Activated CD4-positive, CD25-positive, alpha-beta regulatory T cell treated with anti-CD3 and anti-CD28 coated beads, Interleukin-2, amount 50 U/mL, for 72 hours (primary cell): ENCODE measurements at regions not wholly inside any gene's neighbourhood (a gene's known extent, or its start where the extent isn't known, plus 50 kb on each side); places are given as distances from the start of the nearest gene placed in this dataset.
"Not testable (repeated sequence)": the region's sequence is repeated elsewhere in the genome, so short reads cannot be mapped to it uniquely, and the experiment has no call there.

Source experiments
- DNase-seq: peaks from one replicate; pipeline ENCODE4 v3.0.0; 2021

DNA sequence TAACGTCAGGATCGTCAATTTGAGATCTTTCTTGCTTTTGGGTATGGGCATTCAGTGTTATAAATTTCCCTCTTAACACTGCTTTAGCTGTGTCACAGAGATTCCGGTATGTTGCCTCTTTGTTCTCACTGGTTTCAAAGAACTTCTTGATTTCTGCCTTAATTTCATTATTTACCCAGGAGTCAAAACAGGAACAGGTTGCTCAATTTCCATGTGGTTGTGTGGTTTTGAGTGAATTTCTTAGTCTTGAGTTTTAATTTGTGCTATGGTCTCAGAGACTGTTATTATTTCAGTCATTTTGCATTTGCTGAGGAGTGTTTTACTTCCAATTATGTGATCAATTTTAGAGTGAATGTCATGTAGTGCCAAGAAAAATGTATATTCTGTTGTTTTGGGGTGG, 153.1 kb downstream of the PCDH17 start:
- DNase-seq, result no peak

DNA sequence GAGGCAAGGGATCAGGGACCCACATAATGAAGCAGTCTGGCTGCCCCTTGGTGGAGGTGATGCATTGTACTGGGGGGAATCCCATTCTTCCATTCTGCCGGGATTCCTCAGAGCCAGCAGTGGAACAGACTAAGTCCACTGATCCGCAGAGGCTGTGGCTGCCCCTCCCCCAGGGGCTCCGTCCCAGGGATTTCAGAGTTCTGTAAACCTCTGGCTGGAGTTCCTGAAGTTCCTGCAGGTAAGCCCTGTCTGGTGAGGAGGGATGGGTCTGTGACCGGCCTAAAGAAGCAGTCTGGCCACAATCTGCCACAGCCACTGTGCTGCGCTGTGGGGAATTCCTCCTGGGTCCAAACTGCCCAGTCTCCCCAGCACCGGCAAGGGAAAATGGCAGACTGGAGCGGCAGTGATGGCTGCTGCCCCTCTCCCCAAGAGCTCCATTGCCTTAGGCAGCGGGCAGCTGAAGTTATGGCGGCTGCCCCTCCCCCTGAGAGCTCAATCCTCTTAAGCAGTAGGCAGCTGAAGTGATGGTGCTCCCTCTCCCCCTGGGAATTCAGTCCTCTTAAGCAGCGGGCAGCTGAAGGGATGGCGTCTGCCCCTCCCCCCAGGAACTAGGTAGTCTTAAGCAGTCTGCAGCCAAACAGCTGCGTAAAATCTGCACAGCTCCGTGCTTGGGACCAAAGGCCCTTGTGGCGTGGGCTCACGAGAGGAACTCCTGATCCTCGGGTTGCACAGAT, 155.7 kb downstream of the PCDH17 start:
- DNase-seq, result no peak

DNA sequence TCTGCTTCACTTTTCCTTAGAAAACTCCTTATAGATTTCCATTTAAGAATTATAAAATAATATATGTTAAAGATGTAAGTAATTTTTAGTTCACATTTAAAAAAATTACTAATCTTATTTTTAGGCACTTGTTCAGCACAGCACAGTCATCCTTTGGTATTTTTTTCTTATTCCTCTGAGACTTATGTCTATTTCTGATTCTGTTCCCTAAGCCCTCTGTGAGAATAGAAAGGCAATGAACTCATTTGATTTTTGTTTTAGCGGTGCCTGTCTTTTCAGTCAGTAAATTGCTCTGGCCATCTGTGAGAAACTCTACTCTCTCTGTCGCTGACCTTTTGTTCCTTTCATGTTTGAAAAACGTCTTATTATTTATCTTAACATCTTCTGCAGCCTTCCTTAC, 168.1 kb downstream of the PCDH17 start:
- DNase-seq, result no peak

DNA sequence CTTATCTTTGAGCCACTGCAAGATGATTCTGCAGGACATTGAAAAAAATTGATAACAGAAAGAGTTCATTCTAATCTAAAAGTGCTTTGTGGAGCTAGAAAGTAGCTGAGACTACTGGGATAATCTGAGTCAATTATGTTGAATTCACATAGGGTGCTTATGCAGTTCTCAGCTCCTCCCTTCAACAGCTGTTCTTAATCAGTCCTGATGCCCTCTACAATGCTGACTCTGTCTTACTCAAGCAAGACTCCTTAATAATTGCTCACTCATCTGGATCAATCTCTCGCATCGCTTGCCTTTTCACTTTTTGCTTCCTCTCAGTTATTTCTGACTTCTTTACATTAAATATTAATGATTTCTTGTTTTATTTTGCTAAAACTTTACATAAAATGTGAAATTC, 182.1 kb downstream of the PCDH17 start:
- no peak for DNase-seq

DNA sequence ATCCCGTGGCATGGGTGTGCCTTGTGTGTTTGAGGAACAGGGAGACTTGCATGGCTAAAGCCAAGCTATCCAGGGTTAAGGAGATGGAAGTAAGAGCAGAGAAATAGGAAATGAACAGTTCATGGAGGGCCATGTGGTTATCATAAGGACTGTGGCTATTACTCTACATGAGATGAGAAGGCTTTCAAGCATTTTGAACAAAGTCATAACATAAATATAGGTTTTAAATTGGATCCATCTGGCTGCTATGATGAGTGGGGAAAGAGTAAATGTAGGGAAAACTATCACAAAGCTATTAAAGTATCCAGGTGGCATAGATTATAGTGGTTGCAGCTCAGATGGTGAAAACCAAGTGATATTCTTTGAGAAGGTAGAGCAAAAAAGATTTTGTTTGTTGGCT, 184.1 kb downstream of the PCDH17 start:
- DNase-seq, result no peak

DNA sequence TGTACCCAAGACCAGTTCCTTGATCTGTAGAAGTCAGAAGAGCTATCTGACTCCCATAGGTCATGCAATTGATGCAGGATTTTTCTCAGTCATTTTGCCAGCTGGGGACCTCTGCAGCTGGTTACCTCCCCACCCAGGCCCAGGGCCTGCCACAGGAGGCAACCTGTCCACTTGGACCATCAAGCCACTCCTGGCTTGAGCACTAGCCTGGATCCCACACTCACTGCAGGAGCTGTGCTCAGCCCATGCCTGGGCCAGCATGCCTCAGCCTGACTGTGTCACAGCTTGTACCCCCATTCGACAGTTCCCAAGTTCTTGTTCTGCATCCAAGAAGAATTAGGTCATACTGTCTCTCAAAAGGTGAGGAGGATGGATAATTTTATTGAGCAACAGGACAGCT, 189.4 kb downstream of the PCDH17 start:
- no peak for DNase-seq

DNA sequence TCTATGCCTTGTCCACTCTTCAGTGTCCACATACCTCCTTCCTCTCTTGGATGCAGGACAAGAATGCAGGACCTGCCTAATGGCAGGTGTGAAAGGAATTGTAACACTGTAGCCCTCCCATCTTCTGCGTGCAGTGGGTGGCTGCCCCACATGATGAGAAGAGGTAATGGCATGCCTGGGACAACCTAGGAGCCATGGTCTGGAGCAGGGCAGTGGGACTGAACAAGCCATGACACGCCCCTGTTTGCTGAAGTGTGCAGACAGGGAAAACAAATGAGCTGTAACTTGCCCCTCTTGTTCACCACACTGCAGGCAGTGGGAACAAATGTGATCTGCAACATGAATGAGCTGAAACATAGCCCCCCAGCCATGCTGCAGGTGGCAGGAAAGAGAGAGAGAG, 192.2 kb downstream of the PCDH17 start:
- DNase-seq, result no peak

DNA sequence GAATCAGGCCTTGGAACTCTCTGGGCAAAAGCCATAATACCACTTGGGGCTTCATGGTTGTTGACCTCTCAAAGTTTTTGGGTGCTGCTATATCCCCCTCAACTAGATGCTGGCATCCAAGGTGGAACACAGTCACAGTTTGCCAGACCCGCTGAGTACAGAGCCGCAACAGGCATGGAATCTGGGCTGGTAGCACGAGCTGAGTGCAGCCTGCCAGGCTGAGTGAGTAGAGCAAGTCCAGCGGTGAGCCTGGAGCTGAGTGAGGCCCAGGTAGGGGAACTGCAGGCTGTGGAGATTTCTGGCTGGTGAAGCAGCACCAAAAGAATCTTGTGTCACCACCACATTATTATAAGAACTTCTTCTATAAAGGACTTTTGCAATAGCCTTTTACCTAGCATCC, 192.6 kb downstream of the PCDH17 start:
- DNase-seq, result no peak

DNA sequence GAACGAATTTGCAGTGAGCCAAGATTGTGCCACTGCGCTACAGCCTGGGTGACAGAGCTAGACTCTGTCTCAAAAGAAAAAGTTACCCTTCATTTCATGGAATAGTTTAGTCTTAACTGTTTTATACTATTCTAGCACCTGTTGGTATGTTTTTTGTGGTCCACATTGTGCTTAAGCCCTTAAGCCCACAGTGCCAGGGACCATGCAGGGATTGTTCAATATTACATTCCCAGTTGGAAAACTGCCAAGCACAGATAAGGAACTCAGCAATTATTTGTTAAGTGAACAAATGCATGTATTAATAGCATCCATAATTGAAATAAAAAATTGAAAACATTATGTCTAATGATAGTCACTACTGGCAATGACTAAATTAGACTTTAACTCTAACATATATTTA, 193.5 kb downstream of the PCDH17 start:
- DNase-seq, result no peak

DNA sequence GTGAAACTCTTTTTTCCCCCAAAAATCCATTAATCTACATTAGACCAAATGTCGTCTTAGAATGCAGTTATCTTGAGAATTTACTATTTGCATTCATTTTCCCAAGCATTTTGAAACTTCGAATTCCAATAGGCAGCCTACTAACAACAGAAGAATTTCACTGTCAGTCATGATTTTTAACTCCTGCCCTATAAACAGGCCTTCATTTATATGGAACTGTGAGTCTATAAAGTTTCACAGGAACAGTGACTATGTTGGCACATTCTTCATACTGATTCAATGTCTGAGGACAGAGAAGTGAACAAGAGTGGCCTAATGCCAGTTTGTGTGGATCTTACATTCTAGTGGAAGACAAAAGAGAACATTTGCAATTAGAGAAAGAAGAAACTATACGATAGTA, 198.0 kb downstream of the PCDH17 start:
- DNase-seq, result no peak

DNA sequence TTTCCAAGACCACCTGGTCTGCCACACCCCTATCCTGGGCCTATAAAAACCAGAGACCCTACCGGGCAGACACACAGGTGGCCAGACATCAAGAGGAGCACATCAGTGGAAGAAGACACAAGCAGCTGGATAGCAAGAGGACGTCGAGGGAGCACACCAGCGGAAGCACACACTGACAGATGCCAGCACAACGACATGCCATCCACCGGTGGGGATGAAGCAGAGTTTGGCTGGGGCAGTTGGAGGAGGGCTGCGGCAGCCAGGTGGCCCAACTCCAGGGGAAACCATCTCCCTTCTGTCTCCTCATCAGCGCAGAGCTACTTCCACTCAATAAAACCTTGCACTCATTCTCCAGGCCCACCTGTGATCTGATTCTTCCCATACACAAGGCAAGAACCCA, 200.6 kb downstream of the PCDH17 start:
- DNase-seq, result no peak

DNA sequence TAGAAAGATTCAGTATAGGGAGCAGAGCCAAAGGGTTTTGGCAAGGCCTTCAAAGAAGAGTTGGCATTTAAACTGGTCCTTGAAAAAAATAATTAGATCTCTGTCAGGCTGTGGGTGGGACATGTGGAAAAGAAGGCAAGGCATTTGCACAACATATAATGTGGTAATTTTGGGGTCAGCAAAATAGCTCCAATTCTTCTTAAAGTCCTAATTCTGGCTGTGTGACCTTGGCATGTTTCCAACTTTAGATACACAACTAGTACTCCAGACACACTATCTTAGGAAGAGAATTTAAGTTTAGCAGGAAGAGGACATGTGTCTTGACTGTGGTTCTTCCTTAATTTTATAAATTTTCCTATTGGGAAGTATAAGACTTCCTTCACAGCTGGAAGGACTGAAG, 206.3 kb downstream of the PCDH17 start:
- no peak for DNase-seq

DNA sequence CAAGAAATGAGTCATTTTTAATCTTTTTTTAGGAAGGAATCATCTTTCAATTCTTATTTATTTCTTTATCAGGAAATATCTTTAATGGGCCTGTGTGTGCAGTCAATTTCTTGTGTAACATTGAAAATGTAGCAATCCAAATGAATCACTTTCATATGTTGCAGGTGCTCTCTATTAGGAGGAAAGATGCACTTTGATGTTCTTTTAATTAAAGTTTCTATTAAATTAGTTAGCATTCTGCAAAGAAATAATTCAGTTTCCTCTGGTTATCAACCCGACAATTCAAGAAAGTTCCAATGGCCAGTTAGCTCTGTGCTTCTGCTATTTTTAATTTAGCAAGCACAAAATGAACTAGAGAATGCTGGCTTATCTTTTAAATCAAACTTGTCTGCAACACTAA, 212.0 kb downstream of the PCDH17 start:
- no peak for DNase-seq

DNA sequence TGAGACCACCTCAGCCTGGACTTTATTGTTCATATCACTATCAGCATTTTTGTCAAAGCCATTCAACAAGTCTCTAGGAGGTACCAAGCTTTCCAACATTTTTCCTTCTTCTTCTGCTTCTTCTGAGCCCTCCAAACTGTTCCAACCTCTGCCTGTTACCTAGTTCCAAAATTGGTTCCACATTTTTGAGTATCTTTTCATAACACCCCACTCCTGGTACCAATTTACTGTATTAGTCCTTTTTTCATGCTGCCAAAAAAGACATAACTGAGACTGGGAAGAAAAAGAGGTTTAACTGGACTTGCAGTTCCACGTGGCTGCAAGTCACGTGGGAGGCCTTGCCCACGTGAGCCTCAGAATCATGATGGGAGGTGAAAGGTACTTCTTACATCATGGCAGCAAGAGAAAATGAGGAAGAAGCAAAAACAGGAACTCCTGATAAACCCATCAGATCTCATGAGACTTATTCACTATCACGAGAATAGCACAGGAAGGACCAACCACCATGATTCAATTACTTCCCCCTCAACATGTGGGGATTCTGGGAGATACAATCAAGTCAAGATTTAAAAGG, 215.1 kb downstream of the PCDH17 start:
- no peak for DNase-seq

DNA sequence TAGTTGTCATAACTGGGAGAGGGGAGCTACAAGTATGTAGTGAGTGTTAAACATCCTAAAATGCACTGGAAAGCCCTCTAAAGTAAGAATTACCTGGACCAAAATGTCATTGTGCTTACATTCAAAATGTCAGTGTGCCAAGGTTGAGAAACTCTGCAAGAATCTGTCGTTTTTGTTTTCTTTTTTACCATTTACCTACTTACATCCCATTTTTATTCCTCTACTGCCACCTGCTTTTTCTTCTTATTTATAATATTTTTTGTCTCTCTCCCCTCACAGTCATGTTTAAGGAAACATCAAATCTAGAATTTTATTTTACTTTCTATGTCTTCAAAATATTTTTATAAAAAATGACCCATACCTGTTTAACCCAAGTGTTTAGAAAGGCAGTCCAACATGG, 226.4 kb downstream of the PCDH17 start:
- DNase-seq, result no peak

DNA sequence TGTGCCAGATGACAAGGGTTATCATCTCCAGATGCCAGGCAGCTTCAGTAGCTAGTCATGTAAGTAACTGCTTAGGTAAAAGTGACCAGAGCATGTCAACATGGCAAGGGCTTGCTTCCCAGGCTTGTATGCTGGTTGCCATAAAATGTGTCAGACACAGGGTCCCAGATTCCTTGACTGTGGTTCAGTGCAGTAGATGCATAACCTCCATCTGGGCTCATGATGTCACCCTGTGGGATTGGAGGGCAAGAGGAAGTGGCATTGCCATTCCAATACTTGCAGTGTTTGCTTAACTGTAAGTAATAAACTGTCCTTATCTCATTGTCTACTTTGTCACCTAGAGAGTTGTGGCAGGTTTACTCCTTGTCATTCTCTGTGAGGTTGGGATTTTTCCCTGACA, 226.8 kb downstream of the PCDH17 start:
- DNase-seq, result no peak

DNA sequence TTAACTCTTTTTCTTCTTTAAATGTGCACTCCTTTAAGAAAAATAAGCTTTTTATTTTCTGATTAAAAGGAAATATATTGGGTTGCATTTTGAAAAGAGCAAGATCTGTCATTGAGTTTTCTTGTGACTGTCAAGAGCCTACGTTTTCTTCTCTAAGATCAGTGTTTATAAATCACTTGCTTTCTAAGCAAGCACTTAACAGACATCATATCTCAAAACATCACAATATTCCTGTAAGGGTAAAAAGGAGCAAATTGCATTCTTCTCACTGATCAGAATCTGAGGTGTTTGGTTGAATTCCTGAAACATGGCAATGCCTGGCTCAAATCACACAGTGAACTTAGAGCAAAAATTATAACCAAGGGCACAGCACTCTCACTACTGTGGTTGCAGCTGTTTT, 231.3 kb downstream of the PCDH17 start:
- no peak for DNase-seq

DNA sequence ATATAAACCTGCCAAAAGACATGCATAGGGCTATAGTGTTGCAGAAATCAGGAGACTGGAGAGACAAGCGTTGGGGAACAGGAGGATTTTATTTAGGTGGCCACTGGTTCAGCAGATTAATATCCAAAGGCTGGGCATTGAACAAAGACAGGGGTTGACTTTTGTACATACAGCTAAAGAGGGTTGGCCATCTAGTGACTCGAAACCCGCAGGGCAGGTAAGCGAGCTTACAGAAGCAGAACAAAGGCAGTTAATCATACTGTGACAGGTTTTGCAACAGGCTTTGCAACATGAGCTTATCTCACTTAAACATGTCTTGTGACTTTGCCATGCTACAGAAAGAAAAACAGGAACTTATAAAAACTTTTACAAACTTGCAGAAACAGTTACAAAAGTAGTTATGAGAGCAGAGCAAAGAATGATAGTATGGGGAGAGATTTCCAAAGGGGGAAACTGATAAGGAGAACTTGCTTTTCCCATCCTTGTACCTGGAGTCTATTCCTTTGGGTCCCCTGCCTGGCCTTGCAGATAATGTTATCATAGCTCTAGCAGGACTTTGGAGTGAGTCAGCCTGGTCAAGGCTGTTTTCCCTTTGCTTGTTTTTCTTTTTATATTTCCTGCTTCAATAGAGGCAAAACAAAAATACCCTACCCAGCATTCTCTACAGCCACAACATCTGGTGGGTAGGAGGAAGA, 234.2 kb downstream of the PCDH17 start:
- no peak for DNase-seq

DNA sequence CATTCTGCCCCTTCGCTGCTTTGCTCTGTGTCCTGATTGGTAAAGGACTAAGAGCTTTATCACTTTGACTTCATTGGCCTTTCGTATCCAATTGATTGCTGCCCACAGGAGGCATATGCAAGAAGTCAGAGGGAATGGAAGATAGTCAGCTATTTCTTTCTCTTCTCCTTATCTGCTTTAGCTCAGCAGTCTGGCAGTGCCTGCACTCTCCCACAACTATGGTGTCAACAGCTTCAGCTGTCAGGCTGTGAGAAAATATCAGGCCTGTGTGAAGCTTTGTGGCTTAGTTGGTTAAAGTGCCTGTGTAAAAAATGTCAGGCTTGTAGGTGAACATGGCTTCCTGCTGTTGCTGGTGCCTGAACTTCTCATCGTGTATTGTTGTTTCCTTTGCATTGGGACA, 243.0 kb downstream of the PCDH17 start:
- no peak for DNase-seq

DNA sequence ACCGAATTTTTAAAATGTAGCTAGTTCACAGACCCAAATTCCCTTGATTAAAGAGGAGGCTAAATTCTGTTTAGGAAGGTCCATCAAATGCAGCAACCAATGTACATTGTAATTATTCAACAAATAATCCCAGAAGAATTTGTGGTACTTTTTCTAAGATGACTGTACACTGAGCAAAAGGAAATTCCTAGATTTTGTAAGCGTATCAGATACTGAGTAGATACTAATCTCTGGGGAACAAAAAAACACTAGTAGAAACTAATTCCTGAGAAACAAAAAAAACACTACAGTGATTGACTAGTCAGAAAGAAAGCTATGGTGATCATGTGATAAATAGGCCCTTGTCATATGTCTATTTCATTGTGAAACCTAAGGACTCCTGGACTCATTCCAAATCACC, 246.1 kb downstream of the PCDH17 start:
- no peak for DNase-seq

DNA sequence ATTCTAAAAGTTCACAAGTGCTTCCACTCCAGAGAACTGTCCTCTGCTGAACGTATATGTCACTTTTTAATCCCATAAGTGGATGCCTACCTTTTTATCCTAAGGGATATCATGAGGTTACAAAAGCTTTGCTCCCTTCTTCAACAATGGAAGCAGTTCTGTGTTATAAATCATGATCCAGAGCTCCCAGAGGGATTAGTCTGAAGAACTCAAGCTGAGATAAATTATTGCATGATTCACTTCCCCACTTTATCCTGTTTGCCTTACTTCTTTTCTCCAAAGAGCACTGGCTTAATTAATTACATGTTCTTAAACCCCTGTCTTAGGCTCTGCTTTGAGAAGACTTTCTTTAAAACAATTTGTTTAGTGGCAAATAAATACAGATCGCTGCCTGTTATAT, 246.7 kb downstream of the PCDH17 start:
- no peak for DNase-seq

DNA sequence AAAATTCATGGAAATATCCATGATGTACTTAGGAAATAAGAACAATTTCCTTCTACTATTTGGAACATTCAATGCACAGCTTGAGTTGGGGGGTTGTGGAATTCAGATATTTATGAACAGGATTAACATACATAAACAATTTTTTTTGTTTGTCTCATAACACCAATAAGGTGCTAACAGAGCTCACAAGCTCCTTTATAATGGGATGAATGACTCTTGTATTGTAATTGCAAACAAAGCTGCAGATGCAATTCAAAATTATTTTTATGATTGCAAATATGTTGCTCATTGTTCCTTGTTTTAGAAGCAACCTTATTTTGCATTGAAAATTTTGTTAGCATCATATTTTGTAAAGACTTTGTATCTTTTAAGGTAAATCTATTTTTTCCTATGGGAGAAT, 265.7 kb downstream of the PCDH17 start:
- DNase-seq, result no peak

DNA sequence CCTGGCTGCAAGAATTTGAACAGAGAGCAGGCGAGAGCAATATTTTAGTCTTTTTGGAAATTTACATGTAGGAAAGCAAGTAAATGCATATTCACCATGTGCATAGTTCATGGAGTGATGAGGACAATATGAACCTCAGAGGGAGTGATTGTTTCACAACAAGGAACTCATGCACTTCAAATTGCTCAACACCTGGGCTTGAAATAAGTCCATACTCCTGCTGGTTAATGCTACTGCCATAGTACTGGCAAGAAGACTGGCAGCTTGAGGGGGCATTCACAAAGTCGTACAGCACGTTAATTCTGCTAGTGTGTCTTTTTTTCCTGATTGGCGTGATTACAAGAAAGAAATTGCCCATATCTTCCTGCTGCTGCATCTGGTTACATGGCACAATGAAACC, 267.6 kb downstream of the PCDH17 start:
- DNase-seq, result no peak

DNA sequence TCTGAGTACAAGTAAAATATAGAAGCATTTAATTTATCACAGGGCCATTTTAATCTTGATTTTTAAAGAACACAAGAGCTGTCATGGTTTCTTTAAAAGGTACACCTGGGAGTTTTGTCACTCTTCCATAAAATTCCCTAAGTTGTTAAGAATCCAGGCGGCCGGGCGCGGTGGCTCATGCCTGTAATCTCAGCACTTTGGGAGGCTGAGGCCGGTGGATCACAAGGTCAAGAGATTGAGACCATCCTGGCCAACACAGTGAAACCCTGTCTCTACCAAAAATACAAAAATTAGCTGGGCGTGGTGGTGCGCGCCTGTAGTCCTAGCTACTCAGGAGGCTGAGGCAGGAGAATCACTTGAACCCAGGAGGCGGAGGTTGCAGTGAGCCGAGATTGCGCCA, 278.3 kb downstream of the PCDH17 start:
- not testable (repeated sequence) for DNase-seq

DNA sequence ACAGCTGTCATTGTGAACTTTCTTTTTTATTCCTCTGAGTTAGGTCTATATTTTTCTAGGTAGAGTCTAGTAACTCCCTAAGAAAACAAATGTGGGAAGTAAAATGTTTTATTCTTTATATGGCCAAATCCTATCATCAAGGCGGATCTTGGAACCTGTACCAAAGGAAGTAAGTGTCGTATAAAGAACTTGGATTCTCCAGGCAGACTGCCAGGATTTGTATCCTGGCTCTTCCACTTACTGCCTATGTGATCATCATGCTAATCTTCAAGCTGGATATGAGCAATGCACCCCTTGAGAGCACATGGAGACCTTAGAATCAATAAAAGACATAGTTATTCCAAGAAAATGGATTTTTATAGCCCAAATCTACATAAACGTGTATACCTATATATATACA, 286.5 kb downstream of the PCDH17 start:
- DNase-seq, result no peak
